HepG2 (cell line): ENCODE measurements at regions not wholly inside any gene's neighbourhood (a gene's known extent, or its start where the extent isn't known, plus 50 kb on each side); places are given as distances from the start of the nearest gene placed in this dataset.

ENCODE experiments used
- MAFF ChIP-seq: IDR thresholded peaks from 2 replicates; pipeline ENCODE4 v1.6.1; 2011; ENCODE audit warnings: low read depth, low read length, improper control_type of control experiment
- MTF1 ChIP-seq: sonication (generic); formaldehyde crosslinking; IDR thresholded peaks from 2 replicates; pipeline ENCODE4 v1.5.0; 2020; ENCODE audit warnings: missing genetic modification reagents
- MXI1 ChIP-seq: IDR thresholded peaks from 3 replicates; pipeline ENCODE4 v1.6.1; 2012; ENCODE audit warnings: low read depth, low read length, inconsistent platforms, borderline replicate concordance
- POLR2A ChIP-seq, 2 experiments: IDR thresholded peaks; 2 replicates each; pipeline ENCODE4 v1.6.1; 2011; ENCODE audit warnings: low read depth in 2 of 2, low read length in 2 of 2, mild to moderate bottlenecking in 1 of 2, moderate library complexity in 1 of 2; ENCODE audit not compliant: insufficient read depth in 1 of 2
- POLR2AphosphoS5 ChIP-seq: IDR thresholded peaks from 2 replicates; pipeline ENCODE4 v1.6.1; 2012; ENCODE audit warnings: low read depth, low read length
- ZNF44 ChIP-seq: sonication (generic); formaldehyde crosslinking; IDR thresholded peaks from 2 replicates; pipeline ENCODE4 v1.5.1; 2020; ENCODE audit warnings: mild to moderate bottlenecking, missing genetic modification reagents
- ZNF672 ChIP-seq: sonication (generic); formaldehyde crosslinking; IDR thresholded peaks from 2 replicates; pipeline ENCODE4 v1.8.1; 2022; ENCODE audit warnings: missing genetic modification reagents
- TF ChIP-seq, protein P1 (sequence below): sonication (generic); formaldehyde crosslinking; IDR thresholded peaks from 2 replicates; pipeline ENCODE4 v1.4.0; 2020; ENCODE audit warnings: mild to moderate bottlenecking, missing genetic modification reagents
- TF ChIP-seq, protein P2 (sequence below): sonication (generic); formaldehyde crosslinking; IDR thresholded peaks from 2 replicates; pipeline ENCODE4 v1.4.0; 2020; ENCODE audit warnings: mild to moderate bottlenecking, missing genetic modification reagents
- TF ChIP-seq, protein P3 (sequence below): sonication (generic); formaldehyde crosslinking; IDR thresholded peaks from 2 replicates; pipeline ENCODE4 v1.5.0; 2020; ENCODE audit warnings: mild to moderate bottlenecking, missing genetic modification reagents, moderate library complexity
- TF ChIP-seq, protein P4 (sequence below): IDR thresholded peaks from 2 replicates; pipeline ENCODE4 v1.6.1; 2012; ENCODE audit warnings: inconsistent platforms

GRCh38 chr7:85821926-85822325 lies 635.1 kb upstream of the SEMA3D start:
- no peak for TF ChIP-seq POLR2A (IDR thresholded peaks at IDR 0.05; ENCODE audit: insufficient read depth in 1 of 2, low read depth in 2 of 2, low read length in 2 of 2)
- TF ChIP-seq ZNF672 (CRISPR knock-in tag) = no peak
- TF ChIP-seq MTF1 (CRISPR knock-in tag) = no peak
- TF ChIP-seq, protein P1, sequence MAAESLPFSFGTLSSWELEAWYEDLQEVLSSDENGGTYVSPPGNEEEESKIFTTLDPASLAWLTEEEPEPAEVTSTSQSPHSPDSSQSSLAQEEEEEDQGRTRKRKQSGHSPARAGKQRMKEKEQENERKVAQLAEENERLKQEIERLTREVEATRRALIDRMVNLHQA (CRISPR knock-in tag) = no peak
- TF ChIP-seq MXI1 = no peak
- no peak for TF ChIP-seq POLR2AphosphoS5
- no peak for TF ChIP-seq ZNF44 (CRISPR knock-in tag)
- TF ChIP-seq, protein P2, sequence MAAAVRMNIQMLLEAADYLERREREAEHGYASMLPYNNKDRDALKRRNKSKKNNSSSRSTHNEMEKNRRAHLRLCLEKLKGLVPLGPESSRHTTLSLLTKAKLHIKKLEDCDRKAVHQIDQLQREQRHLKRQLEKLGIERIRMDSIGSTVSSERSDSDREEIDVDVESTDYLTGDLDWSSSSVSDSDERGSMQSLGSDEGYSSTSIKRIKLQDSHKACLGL (CRISPR knock-in tag) = no peak
- no peak for TF ChIP-seq MAFF
- TF ChIP-seq, protein P3, sequence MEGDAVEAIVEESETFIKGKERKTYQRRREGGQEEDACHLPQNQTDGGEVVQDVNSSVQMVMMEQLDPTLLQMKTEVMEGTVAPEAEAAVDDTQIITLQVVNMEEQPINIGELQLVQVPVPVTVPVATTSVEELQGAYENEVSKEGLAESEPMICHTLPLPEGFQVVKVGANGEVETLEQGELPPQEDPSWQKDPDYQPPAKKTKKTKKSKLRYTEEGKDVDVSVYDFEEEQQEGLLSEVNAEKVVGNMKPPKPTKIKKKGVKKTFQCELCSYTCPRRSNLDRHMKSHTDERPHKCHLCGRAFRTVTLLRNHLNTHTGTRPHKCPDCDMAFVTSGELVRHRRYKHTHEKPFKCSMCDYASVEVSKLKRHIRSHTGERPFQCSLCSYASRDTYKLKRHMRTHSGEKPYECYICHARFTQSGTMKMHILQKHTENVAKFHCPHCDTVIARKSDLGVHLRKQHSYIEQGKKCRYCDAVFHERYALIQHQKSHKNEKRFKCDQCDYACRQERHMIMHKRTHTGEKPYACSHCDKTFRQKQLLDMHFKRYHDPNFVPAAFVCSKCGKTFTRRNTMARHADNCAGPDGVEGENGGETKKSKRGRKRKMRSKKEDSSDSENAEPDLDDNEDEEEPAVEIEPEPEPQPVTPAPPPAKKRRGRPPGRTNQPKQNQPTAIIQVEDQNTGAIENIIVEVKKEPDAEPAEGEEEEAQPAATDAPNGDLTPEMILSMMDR = no peak
- TF ChIP-seq, protein P4, sequence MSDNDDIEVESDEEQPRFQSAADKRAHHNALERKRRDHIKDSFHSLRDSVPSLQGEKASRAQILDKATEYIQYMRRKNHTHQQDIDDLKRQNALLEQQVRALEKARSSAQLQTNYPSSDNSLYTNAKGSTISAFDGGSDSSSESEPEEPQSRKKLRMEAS = no peak
